ENCODE measurements at regions not wholly inside any gene's neighbourhood (a gene's known extent, or its start where the extent isn't known, plus 50 kb on each side); places are given as distances from the start of the nearest gene placed in this dataset.

GRCh38 chr6:54491431-54491830 lies 183.2 kb downstream of the TINAG start:
- TF ChIP-seq CTCF (IDR thresholded peaks at IDR 0.05), result no peak
- TF ChIP-seq POLR2A (IDR thresholded peaks at IDR 0.05), result no peak

Measured in body of pancreas (tissue), 4 donors.